ENCODE measurements at regions not wholly inside any gene's neighbourhood (a gene's known extent, or its start where the extent isn't known, plus 50 kb on each side); places are given as distances from the start of the nearest gene placed in this dataset.

DNA sequence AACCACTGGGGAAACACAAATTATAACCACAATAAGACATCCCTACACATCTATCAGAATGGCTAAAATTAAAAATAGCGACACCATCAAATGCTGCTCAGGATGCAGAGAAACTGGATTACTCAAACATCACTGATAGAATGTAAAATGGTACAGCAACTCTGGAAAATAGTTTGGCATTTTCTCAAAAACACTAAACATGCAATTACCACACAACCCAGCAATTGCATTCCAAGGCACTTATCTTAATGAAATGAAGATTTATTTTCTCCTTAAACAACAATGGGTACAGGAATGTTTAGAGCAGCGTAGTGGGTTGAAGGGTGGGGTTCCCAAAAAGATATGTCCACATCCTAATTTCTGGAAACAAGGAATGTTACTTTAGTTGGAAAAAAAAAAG lies 309.0 kb upstream of the PMFBP1 start:
- no peaks in the 10 kb centered on the region for H3K23me2 ChIP-seq (ENCODE audit: low read depth, low read length)
- no peak overlapping the region for H3K23ac ChIP-seq (ENCODE audit: insufficient read length)
- no peak overlapping the region for H2AK5ac ChIP-seq (ENCODE audit: low read depth, low read length)
- ChIA-PET POLR2A (ENCODE audit: partially characterized antibody) (no interaction called here), CTCF (ENCODE audit: partially characterized antibody) (no interaction called here)
- H4K20me1 ChIP-seq (replicated peaks in 1 of 2; ENCODE audit: control insufficient read depth in 1 of 2, insufficient read depth in 2 of 2, low read length in 2 of 2) = no peaks in the 10 kb centered on the region
- H4K91ac ChIP-seq (replicated peaks; ENCODE audit: insufficient read length, low read length) = no peak overlapping the region
- H3K79me2 ChIP-seq (ENCODE audit: control insufficient read depth in 1 of 2, insufficient read depth in 2 of 2, low read length in 2 of 2) = no peaks in the 10 kb centered on the region
- H3K4me1 ChIP-seq (replicated peaks in 1 of 4; ENCODE audit: control insufficient read depth in 3 of 4, insufficient read depth in 4 of 4, low read length in 3 of 4) = peaks cover 0 to 4% (median 0%) of the 10 kb centered on the region in 4 experiments; a peak in 1 of 7 replicates
- no peak overlapping the region for H2BK12ac ChIP-seq (ENCODE audit: low read depth, low read length)
- no peaks in the 10 kb centered on the region for H3K36me3 ChIP-seq (ENCODE audit: control insufficient read depth in 2 of 4, insufficient read depth in 4 of 4, low read length in 3 of 4)
- no peak overlapping the region for H3K4me2 ChIP-seq (ENCODE audit: insufficient read depth in 1 of 2, low read depth in 2 of 2, low read length in 2 of 2)
- no peak overlapping the region for H2AFZ ChIP-seq (ENCODE audit: low read length)
- H3K79me1 ChIP-seq (ENCODE audit: low read depth, low read length) = no peaks in the 10 kb centered on the region
- 87% methylated on average over 2 of the region's 2 CpGs; no CpG with 5 or more reads in 1 of the 2 experiments for WGBS, 2 experiments (ENCODE audit: extremely low coverage in 1 of 2, insufficient coverage in 1 of 2, insufficient read length in 1 of 2, insufficient replicate concordance in 2 of 2, low coverage in 1 of 2, low lambda C conversion rate in 2 of 2, missing lambda C conversion rate in 1 of 2)
- no peak overlapping the region for H3K14ac ChIP-seq (ENCODE audit: insufficient read length)
- H2BK20ac ChIP-seq (ENCODE audit: low read length) = no peak overlapping the region
- H3K9me3 ChIP-seq (ENCODE audit: insufficient read depth in 2 of 2, low read depth in 1 of 2, low read length in 1 of 2) = no peaks in the 10 kb centered on the region
- H2BK5ac ChIP-seq (ENCODE audit: low read depth, low read length) = no peak overlapping the region
- H2BK120ac ChIP-seq (replicated peaks; ENCODE audit: low read depth, low read length) = no peak overlapping the region
- no peak overlapping the region for H3K4me3 ChIP-seq (ENCODE audit: extremely low read depth in 1 of 4, insufficient read depth in 2 of 4, low read depth in 3 of 4, low read length in 4 of 4)
- H3K27me3 ChIP-seq (replicated peaks in 1 of 4; ENCODE audit: control insufficient read depth in 3 of 4, extremely low read depth in 1 of 4, insufficient read depth in 3 of 4, low read length in 3 of 4) = no peaks in the 10 kb centered on the region
- H3K18ac ChIP-seq (ENCODE audit: extremely low read depth, low read length) = no peak overlapping the region
- no peak overlapping the region for H3K56ac ChIP-seq (replicated peaks; ENCODE audit: insufficient read length, low read depth, low read length)
- no peak for FAIRE-seq
- H4K5ac ChIP-seq (ENCODE audit: insufficient read length, low read depth, low read length) = no peak overlapping the region
- no peak overlapping the region for H4K8ac ChIP-seq (ENCODE audit: extremely low read depth, insufficient read depth, low read length)
- DNase-seq (ENCODE audit: low read depth in 1 of 2, low spot score in 2 of 2) = no peak
- no peak overlapping the region for H3K27ac ChIP-seq (ENCODE audit: low read depth, low read length)
- no peak overlapping the region for H3K9ac ChIP-seq (replicated peaks in 1 of 4; ENCODE audit: extremely low read depth in 1 of 4, low read depth in 3 of 4, low read length in 3 of 4)
- H3K4ac ChIP-seq (replicated peaks; ENCODE audit: insufficient read length, low read depth, low read length) = no peak overlapping the region
- H2BK15ac ChIP-seq (ENCODE audit: low read length) = no peak overlapping the region
- TF ChIP-seq RAD21 (IDR thresholded peaks at IDR 0.05 in 1 of 2, conservative IDR thresholded peaks at IDR 0.05 in 1 of 2; ENCODE audit: low read depth in 2 of 2, low read length in 2 of 2) (no peak), JUN (IDR thresholded peaks at IDR 0.05; ENCODE audit: low read depth, low read length) (no peak), YY1 (IDR thresholded peaks at IDR 0.05; ENCODE audit: low read depth, low read length) (no peak), ZNF274 (IDR thresholded peaks at IDR 0.05; ENCODE audit: borderline replicate concordance, extremely low read depth, low read length) (no peak), CEBPB (IDR thresholded peaks at IDR 0.05; ENCODE audit: low read depth, low read length) (no peak), PHF8 (conservative IDR thresholded peaks at IDR 0.05; ENCODE audit: low read depth, low read length) (no peak), JUND (IDR thresholded peaks at IDR 0.05; ENCODE audit: low read length) (no peak), EGR1 (IDR thresholded peaks at IDR 0.05; ENCODE audit: borderline replicate concordance, low read depth, low read length) (no peak), USF2 (IDR thresholded peaks at IDR 0.05; ENCODE audit: low read length) (no peak), EZH2 (IDR thresholded peaks at IDR 0.05; ENCODE audit: low read depth, low read length, severe bottlenecking) (no peak), TAF1 (IDR thresholded peaks at IDR 0.05; ENCODE audit: low read depth, low read length) (no peak), CTBP2 (IDR thresholded peaks at IDR 0.05; ENCODE audit: borderline replicate concordance, insufficient read depth, insufficient read length, low read length) (no peak), MAFK (IDR thresholded peaks at IDR 0.05; ENCODE audit: low read depth, low read length) (no peak)
- TF ChIP-seq, protein P1, sequence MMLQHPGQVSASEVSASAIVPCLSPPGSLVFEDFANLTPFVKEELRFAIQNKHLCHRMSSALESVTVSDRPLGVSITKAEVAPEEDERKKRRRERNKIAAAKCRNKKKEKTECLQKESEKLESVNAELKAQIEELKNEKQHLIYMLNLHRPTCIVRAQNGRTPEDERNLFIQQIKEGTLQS (IDR thresholded peaks at IDR 0.05; ENCODE audit: insufficient read depth, low read depth, low read length) = no peak
